ENCODE measurements at regions not wholly inside any gene's neighbourhood (a gene's known extent, or its start where the extent isn't known, plus 50 kb on each side); places are given as distances from the start of the nearest gene placed in this dataset.

- Histone ChIP-seq H3K4me3 (replicated peaks in 1 of 3) (no peak overlapping the region), H3K9me3 (no peaks in the 10 kb centered on the region), H3K36me3 (no peaks in the 10 kb centered on the region), H3K27ac (no peak overlapping the region), H3K4me1 (peaks cover 10 to 17% of the 10 kb centered on the region in 2 donors), H3K27me3 (no peaks in the 10 kb centered on the region)
- intact Hi-C loops (cut with DNase I), result no loop called here
- TF ChIP-seq POLR2A (IDR thresholded peaks at IDR 0.05), result no peak
- no peak for TF ChIP-seq CTCF (IDR thresholded peaks at IDR 0.05)
- WGBS, 2 donors, result 86 to 90% methylated on average over 5 of the region's 5 CpGs
- DNase-seq, result no peak
Measured at GRCh38 chr4:38535717-38536116, 128.3 kb upstream of the KLF3 start.

- H3K4me1 ChIP-seq, result peaks cover 7 to 13% of the 10 kb centered on the region in 2 donors
- H3K9me3 ChIP-seq, result no peaks in the 10 kb centered on the region
- no peaks in the 10 kb centered on the region for H3K27me3 ChIP-seq
- TF ChIP-seq POLR2A (IDR thresholded peaks at IDR 0.05), result no peak
- no peak for TF ChIP-seq CTCF (IDR thresholded peaks at IDR 0.05)
- H3K36me3 ChIP-seq, result no peaks in the 10 kb centered on the region
- intact Hi-C loops (cut with DNase I), result no loop called here
- 95 to 100% methylated on average over 2 of the region's 2 CpGs for WGBS, 2 donors
- no peak for DNase-seq
- H3K4me3 ChIP-seq (replicated peaks in 1 of 3), result no peak overlapping the region
- H3K27ac ChIP-seq, result no peak overlapping the region
Measured at GRCh38 chr4:38536716-38537115, 127.3 kb upstream of the KLF3 start.

GRCh38 chr4:38537666-38538065 lies 126.3 kb upstream of the KLF3 start:
- H3K27ac ChIP-seq, result no peak overlapping the region
- H3K9me3 ChIP-seq, result no peaks in the 10 kb centered on the region
- H3K36me3 ChIP-seq, result no peaks in the 10 kb centered on the region
- no peak overlapping the region for H3K4me3 ChIP-seq (replicated peaks in 1 of 3)
- H3K27me3 ChIP-seq, result no peaks in the 10 kb centered on the region
- 94 to 100% methylated on average over 1 of the region's 1 CpG for WGBS, 2 donors
- TF ChIP-seq POLR2A (IDR thresholded peaks at IDR 0.05), result no peak
- no peak for TF ChIP-seq CTCF (IDR thresholded peaks at IDR 0.05)
- intact Hi-C loops (cut with DNase I), result no loop called here
- DNase-seq, result no peak
- H3K4me1 ChIP-seq, result peaks cover 7 to 13% of the 10 kb centered on the region in 2 donors

GRCh38 chr4:38538517-38538916 lies 125.5 kb upstream of the KLF3 start:
- Histone ChIP-seq H3K36me3 (no peaks in the 10 kb centered on the region), H3K4me3 (replicated peaks in 1 of 3) (no peak overlapping the region), H3K27ac (no peak overlapping the region), H3K27me3 (no peaks in the 10 kb centered on the region), H3K4me1 (peaks cover 7 to 18% of the 10 kb centered on the region in 2 donors), H3K9me3 (no peaks in the 10 kb centered on the region)
- TF ChIP-seq CTCF (IDR thresholded peaks at IDR 0.05), result no peak
- TF ChIP-seq POLR2A (IDR thresholded peaks at IDR 0.05), result no peak
- DNase-seq, result no peak
- WGBS, 2 donors, result 94 to 96% methylated on average over 2 of the region's 2 CpGs
- intact Hi-C loops (cut with DNase I), result no loop called here

- no peak for DNase-seq
- H3K36me3 ChIP-seq, result no peaks in the 10 kb centered on the region
- peaks cover 7 to 19% of the 10 kb centered on the region in 2 donors for H3K4me1 ChIP-seq
- H3K4me3 ChIP-seq (replicated peaks in 1 of 3), result no peak overlapping the region
- H3K27me3 ChIP-seq, result no peaks in the 10 kb centered on the region
- 94 to 96% methylated on average over 4 of the region's 4 CpGs for WGBS, 2 donors
- H3K27ac ChIP-seq, result no peak overlapping the region
- no peak for TF ChIP-seq CTCF (IDR thresholded peaks at IDR 0.05)
- TF ChIP-seq POLR2A (IDR thresholded peaks at IDR 0.05), result no peak
- intact Hi-C loops (cut with DNase I), result no loop called here
- no peaks in the 10 kb centered on the region for H3K9me3 ChIP-seq
Measured at GRCh38 chr4:38539501-38539900, 124.5 kb upstream of the KLF3 start.
